Left ventricle myocardium superior (tissue), 1 donor: ENCODE measurements at regions not wholly inside any gene's neighbourhood (a gene's known extent, or its start where the extent isn't known, plus 50 kb on each side); places are given as distances from the start of the nearest gene placed in this dataset.

Experiments
- ATAC-seq: fragments of 200-7000 bp; cut with Tn5 transposase; one replicate; pipeline ENCODE4 v1.9.1; 2020; ENCODE audit warnings: mild to moderate bottlenecking, moderate library complexity
- DNase-seq: peaks from one replicate; pipeline ENCODE4 v3.0.0-alpha.2; 2020
- intact Hi-C: fragments of 100-400 bp; cut with micrococcal nuclease; formaldehyde crosslinking; loops from one replicate; pipeline ENCODE4 v1.11.0; 2022
- donor health status: DM: no; HTN: yes; CAD: no; lungs with severe emphysema.

- no peak for ATAC-seq
- intact Hi-C loops, result no loop called here
Observed at GRCh38 chr7:41134300-41135255, 568.3 kb downstream of the INHBA start.

DNA sequence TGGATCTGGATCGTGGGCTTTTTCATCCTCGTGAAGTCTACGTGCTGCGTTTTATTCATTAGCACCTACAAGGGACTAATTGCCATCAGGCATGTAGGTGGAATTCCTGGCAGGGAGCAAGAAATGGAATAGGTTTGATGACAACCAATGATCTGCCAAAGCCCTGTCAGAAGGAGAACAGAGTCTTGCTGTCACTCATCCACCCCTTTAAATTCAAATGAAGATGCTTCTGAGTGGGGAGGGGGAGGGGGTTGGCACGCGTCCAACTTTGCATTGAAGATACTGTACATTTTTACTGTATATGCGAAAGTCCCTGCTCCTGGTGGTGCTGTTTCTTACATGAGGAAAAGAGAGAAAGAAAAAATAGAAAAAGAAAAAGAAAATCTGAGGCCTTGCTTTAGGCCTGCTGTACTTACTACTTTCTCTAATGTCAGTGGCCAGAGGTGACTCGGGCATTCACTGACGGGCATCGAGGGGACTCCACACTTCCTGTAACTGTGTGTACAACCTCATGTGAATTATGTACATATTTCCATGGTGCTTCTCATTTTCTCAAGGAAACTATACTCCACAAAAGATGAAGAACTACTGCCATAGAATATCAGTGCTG, 569.1 kb downstream of the INHBA start:
- intact Hi-C loops, result no loop called here
- DNase-seq (no peak), ATAC-seq (no peak)

More at GRCh38 chr7:41134300-41135255, 568.3 kb downstream of the INHBA start:
- no peak for DNase-seq

GRCh38 chr7:41131956-41132355, 570.9 kb downstream of the INHBA start:
- ATAC-seq (no peak), DNase-seq (no peak)
- intact Hi-C loops, result no loop called here

DNA sequence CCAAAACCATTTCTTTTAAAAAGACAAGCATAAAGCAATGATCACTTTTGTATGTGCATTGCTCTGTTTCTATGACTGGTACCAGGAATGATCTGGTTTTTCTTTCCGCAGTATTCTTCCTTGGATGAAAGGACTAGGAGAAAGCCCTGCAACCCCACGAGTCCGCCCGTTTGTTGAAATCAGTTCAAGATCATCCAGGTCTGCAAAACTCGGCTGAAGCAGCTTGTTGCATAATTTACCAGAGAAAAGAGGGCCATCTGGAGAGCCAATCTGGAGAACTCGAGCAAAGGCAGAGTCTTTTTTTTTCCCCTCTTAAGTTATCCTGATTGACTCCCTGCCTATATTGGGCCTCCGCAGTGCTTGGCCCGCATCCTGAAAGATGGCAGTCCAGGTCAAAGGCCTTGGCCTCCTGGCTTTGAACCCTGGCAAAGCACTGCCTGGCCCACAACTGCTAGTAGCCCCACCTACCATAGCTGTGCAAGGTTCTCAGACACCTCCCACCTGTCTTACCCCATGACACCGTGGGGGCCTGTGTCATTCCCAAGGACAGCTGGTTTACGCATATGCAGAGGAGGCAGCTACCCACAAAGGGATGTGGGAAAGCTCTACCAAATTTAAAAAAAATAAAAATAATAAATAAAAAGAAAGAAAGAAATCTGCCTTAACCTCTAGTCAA, 572.2 kb downstream of the INHBA start:
- no peak for ATAC-seq
- intact Hi-C loops, result no loop called here
- DNase-seq, result no peak

DNA sequence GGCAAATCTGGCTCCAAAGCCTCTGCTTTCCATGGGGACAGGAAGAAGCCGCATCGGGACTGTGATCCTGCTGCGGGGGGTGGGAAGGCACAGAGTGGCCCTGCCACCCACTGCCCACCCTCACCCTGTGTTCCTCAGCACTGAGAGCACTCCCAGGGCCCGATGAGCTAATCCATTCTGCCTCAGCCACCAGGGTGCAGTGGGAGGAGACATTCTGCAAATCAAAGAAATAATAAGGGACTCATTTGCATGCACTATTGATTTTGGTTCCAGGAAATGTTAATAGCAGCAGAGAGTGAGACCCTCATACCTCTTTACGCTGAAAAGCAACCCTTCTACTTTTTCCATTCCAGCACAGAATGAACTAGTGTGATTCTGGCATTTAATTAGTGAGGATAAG, 572.8 kb downstream of the INHBA start:
- ATAC-seq (no peak), DNase-seq (no peak)
- intact Hi-C loops, result no loop called here

DNA sequence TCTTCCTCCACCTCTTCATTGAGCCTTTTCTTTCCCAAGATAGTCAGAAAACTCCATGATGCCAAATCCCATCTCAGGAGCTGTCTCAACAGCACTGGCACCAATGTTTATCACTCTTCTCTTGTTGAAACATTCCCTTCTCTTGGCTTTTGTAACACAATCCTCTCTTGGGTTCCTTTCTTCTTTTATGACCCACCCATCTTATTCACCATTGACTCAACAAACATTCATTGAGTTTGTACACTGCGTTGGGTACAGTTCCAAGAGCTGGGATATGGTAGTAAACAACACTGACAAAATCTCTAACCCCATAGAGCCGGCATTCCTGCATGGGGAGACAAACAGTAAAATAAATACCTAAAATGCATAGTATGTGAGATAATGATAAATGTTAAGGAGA, 577.5 kb downstream of the INHBA start:
- intact Hi-C loops, result no loop called here
- DNase-seq (no peak), ATAC-seq (no peak)

DNA sequence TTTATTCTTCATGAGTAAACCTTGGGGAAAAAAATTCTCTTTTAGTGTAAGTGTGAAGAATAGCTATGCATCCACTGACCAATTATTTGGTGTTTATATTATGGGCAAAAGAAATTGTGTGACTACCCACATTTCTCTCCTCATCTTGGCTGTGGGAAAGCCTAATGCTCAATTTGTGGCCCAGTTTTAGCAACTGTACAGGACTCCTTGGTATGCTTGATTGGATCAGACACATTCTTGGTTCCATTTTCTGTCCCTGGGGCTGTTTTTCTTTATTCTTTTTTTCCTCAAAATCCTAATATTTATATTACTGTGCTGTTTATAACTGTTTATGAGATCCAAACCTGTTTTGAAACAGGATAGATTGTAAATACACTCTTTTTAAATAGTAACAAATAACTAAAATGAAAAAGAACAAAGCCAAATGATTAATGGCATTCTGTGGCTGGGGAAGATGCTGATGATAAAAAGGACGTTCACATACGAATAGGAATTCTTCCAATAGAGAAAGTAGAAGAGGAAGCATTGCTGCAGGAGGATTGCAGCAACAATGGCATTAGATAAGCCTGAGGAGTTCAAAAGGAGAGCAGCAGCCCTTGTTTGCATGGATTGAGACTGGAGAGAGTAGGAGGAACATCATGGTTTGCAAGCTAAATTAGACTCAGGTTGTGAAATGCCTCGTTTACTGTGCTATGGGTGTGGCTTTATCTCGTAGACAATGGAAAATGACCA, 580.5 kb downstream of the INHBA start:
- ATAC-seq (no peak), DNase-seq (no peak)
- intact Hi-C loops, result no loop called here

DNA sequence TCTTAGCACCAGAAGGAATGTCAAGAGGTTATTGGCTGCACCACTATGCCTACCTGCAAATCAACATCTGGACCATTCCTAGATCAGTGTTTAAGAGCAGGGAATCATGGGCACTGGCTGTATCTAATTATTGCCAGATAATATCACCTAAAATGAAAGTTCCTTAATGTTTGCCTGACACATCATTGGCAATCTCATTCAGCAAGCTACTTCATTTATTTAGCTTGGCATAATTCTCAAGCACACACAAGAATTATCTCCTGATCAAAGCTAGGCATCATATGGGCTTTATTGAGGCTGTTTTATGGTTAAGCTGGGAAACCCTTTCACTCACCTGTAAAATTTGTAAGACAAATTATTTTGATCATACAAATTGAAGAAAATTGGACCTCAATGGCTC, 581.7 kb downstream of the INHBA start:
- DNase-seq (no peak), ATAC-seq (no peak)
- intact Hi-C loops, result no loop called here

DNA sequence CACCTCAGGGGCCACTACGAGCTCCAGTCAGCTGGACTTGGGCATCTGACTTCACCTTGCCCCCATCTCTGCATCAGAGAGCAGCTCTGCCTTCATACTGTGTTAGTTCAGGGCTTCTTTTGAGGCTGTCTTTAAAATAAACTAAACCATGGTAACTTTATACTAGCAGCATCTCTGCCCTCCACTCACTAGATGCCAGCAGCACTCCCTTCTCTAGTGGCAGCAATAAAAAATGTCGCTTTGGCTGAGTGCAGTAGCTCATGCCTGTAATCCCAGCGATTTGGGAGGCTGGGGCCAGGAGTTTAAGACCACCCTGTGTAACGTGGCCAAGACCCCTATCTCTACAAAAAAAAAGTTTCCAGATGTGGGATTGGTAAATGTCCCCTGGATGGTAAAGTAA, 584.4 kb downstream of the INHBA start:
- intact Hi-C loops, result no loop called here
- DNase-seq (no peak), ATAC-seq (no peak)

- no peak for ATAC-seq
- no peak for DNase-seq
- intact Hi-C loops, result no loop called here
Observed at GRCh38 chr7:41117431-41117830, 585.5 kb downstream of the INHBA start.

- DNase-seq (no peak), ATAC-seq (no peak)
- intact Hi-C loops, result no loop called here
Observed at GRCh38 chr7:41116817-41117216, 586.1 kb downstream of the INHBA start.

GRCh38 chr7:41116337-41116736, 586.6 kb downstream of the INHBA start:
- ATAC-seq, result no peak
- intact Hi-C loops, result no loop called here
- no peak for DNase-seq

DNA sequence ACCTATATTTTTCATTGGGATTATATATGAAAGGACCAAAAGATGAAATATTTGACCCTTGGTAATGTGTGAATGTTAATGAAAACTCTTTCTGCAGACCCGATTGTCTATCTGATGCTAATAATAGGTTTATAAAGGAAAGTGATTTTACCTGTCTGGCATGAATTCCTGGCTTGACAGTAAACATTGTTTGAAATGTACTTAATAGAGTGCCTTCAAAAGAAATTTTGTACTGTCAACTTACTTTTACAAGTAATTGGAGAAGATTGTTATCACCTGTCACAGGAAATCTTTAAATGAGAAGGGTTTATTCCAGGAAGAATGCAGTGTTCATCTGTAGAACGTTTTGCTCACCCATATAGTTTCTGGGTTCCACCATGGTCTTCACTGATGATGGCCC, 588.2 kb downstream of the INHBA start:
- ATAC-seq (no peak), DNase-seq (no peak)
- intact Hi-C loops, result no loop called here

- DNase-seq (no peak), ATAC-seq (no peak)
- intact Hi-C loops, result no loop called here
Observed at GRCh38 chr7:41114131-41114530, 588.8 kb downstream of the INHBA start.

DNA sequence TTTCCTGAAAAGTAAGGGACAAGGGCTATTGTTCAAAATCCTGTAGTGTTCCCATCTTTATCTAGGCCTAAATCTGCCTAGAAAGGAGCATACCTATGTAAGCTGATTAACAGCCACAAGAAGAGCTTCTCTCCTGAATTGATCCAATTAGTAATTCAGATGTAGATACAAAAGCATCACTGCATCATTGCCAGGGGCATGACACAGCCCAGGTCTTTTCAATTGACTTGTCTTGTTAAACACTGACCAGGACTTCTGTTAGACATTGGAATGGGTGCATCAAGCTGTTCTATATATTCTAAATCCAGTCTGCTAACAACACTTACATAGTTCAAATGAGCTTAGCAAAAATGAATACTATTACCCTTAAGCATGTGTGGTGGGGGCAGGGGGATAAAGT, 589.2 kb downstream of the INHBA start:
- intact Hi-C loops, result no loop called here
- ATAC-seq (no peak), DNase-seq (no peak)

- ATAC-seq (no peak), DNase-seq (no peak)
- intact Hi-C loops, result no loop called here
Observed at GRCh38 chr7:41110186-41110585, 592.7 kb downstream of the INHBA start.

GRCh38 chr7:41108821-41109220, 594.1 kb downstream of the INHBA start:
- no peak for ATAC-seq
- intact Hi-C loops, result no loop called here
- DNase-seq, result no peak

DNA sequence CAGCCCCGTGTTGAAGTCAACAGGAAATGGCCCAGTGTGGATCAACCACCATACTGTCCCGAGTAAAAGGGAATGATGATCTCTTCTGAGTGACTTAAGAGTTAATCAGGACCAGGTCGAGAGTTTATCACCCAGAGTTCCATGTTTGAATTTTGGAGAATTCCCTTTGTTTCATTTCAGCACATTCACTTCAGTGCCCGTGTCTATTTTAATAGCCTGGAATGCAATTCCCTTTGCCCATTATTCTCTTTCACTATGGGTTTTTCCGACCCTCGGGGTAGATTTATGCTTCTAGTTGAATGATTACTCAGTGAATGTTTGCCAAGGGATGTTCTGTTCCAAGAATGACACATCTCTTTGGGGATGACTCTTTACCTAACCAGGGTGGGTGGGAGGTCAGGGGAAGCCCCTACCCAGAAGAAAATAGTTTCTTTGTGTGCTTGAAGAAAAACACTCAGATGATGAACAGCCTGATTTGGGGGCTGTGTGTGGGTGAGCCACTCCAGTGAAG, 594.9 kb downstream of the INHBA start:
- intact Hi-C loops, result no loop called here
- ATAC-seq, result no peak
- no peak for DNase-seq

DNA sequence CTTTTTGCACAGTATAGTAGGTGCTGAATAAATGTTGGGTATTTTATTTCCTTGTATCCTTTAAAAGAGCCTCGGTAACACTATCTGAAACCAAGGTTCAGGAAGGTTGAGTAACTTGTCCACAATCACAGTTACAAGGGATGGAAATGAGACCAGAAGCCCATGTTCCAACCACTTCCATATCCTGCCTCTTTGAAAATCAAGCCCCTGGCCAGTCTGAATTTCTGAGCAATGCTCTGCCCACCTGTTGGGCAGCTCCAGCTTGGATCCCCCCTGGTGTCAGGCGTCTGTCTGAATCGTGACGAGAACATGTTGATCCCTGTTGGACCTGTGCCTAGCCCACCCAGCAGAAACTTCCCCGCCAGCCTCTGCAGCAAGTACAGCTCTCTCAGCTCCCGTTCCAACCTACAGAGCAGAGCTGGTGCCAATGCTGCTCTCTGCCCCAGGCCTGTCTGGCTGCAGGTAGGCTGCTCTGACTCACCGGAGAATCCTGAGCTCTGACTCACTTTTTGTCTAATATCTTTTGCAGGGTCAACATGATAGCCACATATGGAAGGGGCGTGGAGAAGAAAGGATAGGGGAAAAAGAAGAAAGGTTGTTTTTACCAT, 595.5 kb downstream of the INHBA start:
- intact Hi-C loops, result no loop called here
- ATAC-seq (no peak), DNase-seq (no peak)
